Thyroid gland (tissue), 4 donors: ENCODE measurements at regions not wholly inside any gene's neighbourhood (a gene's known extent, or its start where the extent isn't known, plus 50 kb on each side); places are given as distances from the start of the nearest gene placed in this dataset.

ENCODE experiments used
- CTCF ChIP-seq, 6 experiments: fragments of 200-600 bp in 3 of 6; fragments of 450-650 bp in 3 of 6; sonication (generic) in 3 of 6; IDR thresholded peaks; one replicate each; pipeline ENCODE4 v1.5.1; 2016 to 2019; ENCODE audit warnings: antibody characterized with exemption in 6 of 6, mild to moderate bottlenecking in 2 of 6, inconsistent platforms in 1 of 6, moderate library complexity in 1 of 6
- POLR2A ChIP-seq, 2 donors: fragments of 450-650 bp; IDR thresholded peaks; one replicate each; pipeline ENCODE4 v1.6.1; 2017; ENCODE audit warnings: antibody characterized with exemption in 2 of 2, mild to moderate bottlenecking in 2 of 2, moderate library complexity in 1 of 2

GRCh38 chr5:145389047-145389446 lies 446.1 kb downstream of the PRELID2 start:
- no peak for TF ChIP-seq CTCF (IDR thresholded peaks at IDR 0.05)
- no peak for TF ChIP-seq POLR2A (IDR thresholded peaks at IDR 0.05)
